Upper lobe of left lung (tissue), 6 donors: ENCODE measurements at regions not wholly inside any gene's neighbourhood (a gene's known extent, or its start where the extent isn't known, plus 50 kb on each side); places are given as distances from the start of the nearest gene placed in this dataset.

ENCODE experiments used
- ATAC-seq, 2 donors: fragments of 200-7000 bp; cut with Tn5 transposase; one replicate each; pipeline ENCODE4 v1.9.1; 2022; ENCODE audit warnings: mild to moderate bottlenecking in 2 of 2, moderate library complexity in 2 of 2; ENCODE audit not compliant: low FRiP score in 2 of 2
- DNase-seq, 2 donors: peaks; one replicate each; pipeline ENCODE4 v3.0.0-alpha.2; 2019 to 2020
- H3K27ac ChIP-seq, 4 donors: fragments of 200-600 bp; sonication (generic); one replicate each; pipeline ENCODE4 v1.5.1; 2016 to 2019
- H3K27me3 ChIP-seq, 4 donors: fragments of 200-600 bp; sonication (generic); one replicate each; pipeline ENCODE4 v1.5.1; 2017 to 2019
- H3K36me3 ChIP-seq, 4 donors: fragments of 200-600 bp; sonication (generic); one replicate each; pipeline ENCODE4 v1.5.1; 2016 to 2019
- H3K4me1 ChIP-seq, 4 donors: fragments of 200-600 bp; sonication (generic); one replicate each; pipeline ENCODE4 v1.5.1; 2018 to 2019
- H3K4me3 ChIP-seq, 4 donors: fragments of 200-600 bp; sonication (generic); one replicate each; pipeline ENCODE4 v1.5.1; 2017 to 2019; ENCODE audit warnings: mild to moderate bottlenecking in 2 of 4, moderate library complexity in 1 of 4
- H3K9me3 ChIP-seq, 4 donors: fragments of 200-600 bp; sonication (generic); one replicate each; pipeline ENCODE4 v1.5.1; 2018 to 2019
- EP300 ChIP-seq, 4 donors: sonication (generic); formaldehyde crosslinking; IDR thresholded peaks; one replicate each; pipeline ENCODE4 v1.5.1; 2017; ENCODE audit warnings: antibody characterized with exemption in 4 of 4, control low read depth in 2 of 4
- POLR2A ChIP-seq, 4 donors: fragments of 450-650 bp; IDR thresholded peaks; one replicate each; pipeline ENCODE4 v1.5.1; 2016 to 2017; ENCODE audit warnings: antibody characterized with exemption in 4 of 4, mild to moderate bottlenecking in 2 of 4
- POLR2AphosphoS5 ChIP-seq, 2 donors: sonication (generic); formaldehyde crosslinking; IDR thresholded peaks; one replicate each; pipeline ENCODE4 v1.5.1; 2017; ENCODE audit warnings: antibody characterized with exemption in 2 of 2
- WGBS, 2 donors: methylation state at CpG; one replicate each; pipeline ENCODE4 v1.1.5; 2017 to 2018; 5-methylcytosine and 5-hydroxymethylcytosine counted together
- TF ChIP-seq, protein P1 (sequence below), 6 experiments: fragments of 450-650 bp in 4 of 6; fragments of 200-600 bp in 2 of 6; sonication (generic) in 2 of 6; IDR thresholded peaks; one replicate each; pipeline ENCODE4 v1.5.1; 2016 to 2019; ENCODE audit warnings: antibody characterized with exemption in 6 of 6
- donor health status: DM: no; HTN: no; CAD: no; lungs with moderate emphysema.
- donor health status: DM: no; HTN: yes; CAD: no; lungs with severe emphysema.

GRCh38 chr2:239853706-239854327, 171.3 kb downstream of the NDUFA10 start:
- DNase-seq (no peak), ATAC-seq (no peak)
- H3K27ac ChIP-seq, result no peak overlapping the region
- no peaks in the 10 kb centered on the region for H3K27me3 ChIP-seq
- H3K4me3 ChIP-seq, result no peak overlapping the region
- no peaks in the 10 kb centered on the region for H3K36me3 ChIP-seq
- TF ChIP-seq EP300 (IDR thresholded peaks at IDR 0.05) (no peak), POLR2A (IDR thresholded peaks at IDR 0.05) (no peak), POLR2AphosphoS5 (IDR thresholded peaks at IDR 0.05) (no peak)
- TF ChIP-seq, protein P1, sequence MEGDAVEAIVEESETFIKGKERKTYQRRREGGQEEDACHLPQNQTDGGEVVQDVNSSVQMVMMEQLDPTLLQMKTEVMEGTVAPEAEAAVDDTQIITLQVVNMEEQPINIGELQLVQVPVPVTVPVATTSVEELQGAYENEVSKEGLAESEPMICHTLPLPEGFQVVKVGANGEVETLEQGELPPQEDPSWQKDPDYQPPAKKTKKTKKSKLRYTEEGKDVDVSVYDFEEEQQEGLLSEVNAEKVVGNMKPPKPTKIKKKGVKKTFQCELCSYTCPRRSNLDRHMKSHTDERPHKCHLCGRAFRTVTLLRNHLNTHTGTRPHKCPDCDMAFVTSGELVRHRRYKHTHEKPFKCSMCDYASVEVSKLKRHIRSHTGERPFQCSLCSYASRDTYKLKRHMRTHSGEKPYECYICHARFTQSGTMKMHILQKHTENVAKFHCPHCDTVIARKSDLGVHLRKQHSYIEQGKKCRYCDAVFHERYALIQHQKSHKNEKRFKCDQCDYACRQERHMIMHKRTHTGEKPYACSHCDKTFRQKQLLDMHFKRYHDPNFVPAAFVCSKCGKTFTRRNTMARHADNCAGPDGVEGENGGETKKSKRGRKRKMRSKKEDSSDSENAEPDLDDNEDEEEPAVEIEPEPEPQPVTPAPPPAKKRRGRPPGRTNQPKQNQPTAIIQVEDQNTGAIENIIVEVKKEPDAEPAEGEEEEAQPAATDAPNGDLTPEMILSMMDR (IDR thresholded peaks at IDR 0.05), result no peak
- 66 to 76% methylated on average over 6 to 8 of the region's 8 CpGs for WGBS, 2 donors
- no peaks in the 10 kb centered on the region for H3K4me1 ChIP-seq
- H3K9me3 ChIP-seq, result peaks cover 0 to 15% (median 5%) of the 10 kb centered on the region in 4 donors

DNA sequence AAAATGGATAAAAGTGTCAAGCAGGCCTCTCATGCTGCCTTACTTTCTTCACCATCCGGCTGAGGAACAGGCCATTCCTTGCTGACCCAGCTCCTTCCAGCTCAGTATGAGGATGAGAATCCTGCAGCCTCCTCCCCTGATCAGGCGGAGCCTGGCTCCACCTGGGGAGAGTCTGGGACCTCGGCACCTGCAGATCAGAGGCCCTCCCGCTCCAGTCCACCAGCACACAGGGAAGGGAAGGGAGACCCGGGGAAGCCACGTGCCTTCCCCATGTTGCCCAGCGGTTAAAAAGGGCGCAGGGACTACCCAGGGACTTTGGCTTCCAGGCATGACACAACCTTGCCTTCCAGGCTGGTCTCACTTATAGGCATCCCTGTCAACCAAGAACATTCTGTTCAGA, 172.0 kb downstream of the NDUFA10 start:
- WGBS, 2 donors, result 87 to 88% methylated on average over 8 of the region's 8 CpGs
- no peak overlapping the region for H3K4me3 ChIP-seq
- DNase-seq, result no peak
- peak in 1 of 2 donors; percentile 16 for ATAC-seq
- no peak overlapping the region for H3K27ac ChIP-seq
- no peaks in the 10 kb centered on the region for H3K27me3 ChIP-seq
- TF ChIP-seq POLR2AphosphoS5 (IDR thresholded peaks at IDR 0.05) (no peak), POLR2A (IDR thresholded peaks at IDR 0.05) (no peak), EP300 (IDR thresholded peaks at IDR 0.05) (no peak)
- TF ChIP-seq, protein P1 (IDR thresholded peaks at IDR 0.05), result no peak
- H3K36me3 ChIP-seq, result no peaks in the 10 kb centered on the region
- H3K9me3 ChIP-seq, result peaks cover 0 to 15% (median 5%) of the 10 kb centered on the region in 4 donors
- no peaks in the 10 kb centered on the region for H3K4me1 ChIP-seq

- Histone ChIP-seq H3K27ac (no peak overlapping the region), H3K9me3 (peaks cover 0 to 15% (median 5%) of the 10 kb centered on the region in 4 donors), H3K4me3 (no peak overlapping the region), H3K36me3 (no peaks in the 10 kb centered on the region), H3K27me3 (no peaks in the 10 kb centered on the region), H3K4me1 (no peaks in the 10 kb centered on the region)
- no peak for DNase-seq
- ATAC-seq, result no peak
- WGBS, 2 donors, result 89 to 95% methylated on average over 7 of the region's 7 CpGs
- TF ChIP-seq, protein P1 (IDR thresholded peaks at IDR 0.05), result no peak
- TF ChIP-seq POLR2AphosphoS5 (IDR thresholded peaks at IDR 0.05), result no peak
- TF ChIP-seq POLR2A (IDR thresholded peaks at IDR 0.05), result no peak
- no peak for TF ChIP-seq EP300 (IDR thresholded peaks at IDR 0.05)
These were observed 172.9 kb downstream of the NDUFA10 start for GRCh38 chr2:239852272-239852671.

- no peaks in the 10 kb centered on the region for H3K27me3 ChIP-seq
- H3K4me3 ChIP-seq, result no peak overlapping the region
- no peak for TF ChIP-seq POLR2A (IDR thresholded peaks at IDR 0.05)
- TF ChIP-seq EP300 (IDR thresholded peaks at IDR 0.05), result no peak
- 71 to 91% methylated on average over 8 to 9 of the region's 9 CpGs for WGBS, 2 donors
- no peak overlapping the region for H3K27ac ChIP-seq
- ATAC-seq, result no peak
- no peaks in the 10 kb centered on the region for H3K36me3 ChIP-seq
- H3K9me3 ChIP-seq, result peaks cover 0 to 15% (median 5%) of the 10 kb centered on the region in 4 donors
- DNase-seq, result no peak
- H3K4me1 ChIP-seq, result no peaks in the 10 kb centered on the region
These were observed 178.1 kb downstream of the NDUFA10 start for GRCh38 chr2:239846789-239847676.

DNA sequence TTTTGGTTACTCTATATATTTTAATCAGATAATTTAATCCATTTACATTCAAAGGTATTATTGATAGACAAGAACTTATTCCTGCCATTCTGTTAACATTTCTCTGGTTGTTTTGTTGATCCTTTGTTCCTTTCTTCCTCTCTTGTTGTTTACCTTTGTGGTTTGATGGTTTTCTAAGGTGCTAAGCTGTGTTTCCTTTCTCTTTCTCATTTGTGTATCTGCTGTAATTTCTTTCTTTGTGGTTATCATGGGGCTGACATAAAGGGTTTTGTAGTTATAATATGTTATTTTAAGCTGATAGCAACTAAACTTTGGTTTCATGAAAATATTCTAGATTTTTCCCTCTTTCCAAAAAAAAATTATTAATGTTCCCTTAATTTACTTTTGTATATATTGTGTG, 179.2 kb downstream of the NDUFA10 start:
- H3K27ac ChIP-seq, result no peak overlapping the region
- no peak for ATAC-seq
- no peak overlapping the region for H3K4me3 ChIP-seq

More for the DNA sequence above, 179.2 kb downstream of the NDUFA10 start:
- DNase-seq, result no peak
- Histone ChIP-seq H3K36me3 (no peaks in the 10 kb centered on the region), H3K27me3 (no peaks in the 10 kb centered on the region), H3K9me3 (peaks cover 0 to 11% (median 5%) of the 10 kb centered on the region in 4 donors), H3K4me1 (no peaks in the 10 kb centered on the region)
- TF ChIP-seq POLR2AphosphoS5 (IDR thresholded peaks at IDR 0.05) (no peak), EP300 (IDR thresholded peaks at IDR 0.05) (no peak), POLR2A (IDR thresholded peaks at IDR 0.05) (no peak)
- TF ChIP-seq, protein P1 (IDR thresholded peaks at IDR 0.05), result no peak
